Endodermal cell (in vitro differentiated cells): ENCODE measurements at regions not wholly inside any gene's neighbourhood (a gene's known extent, or its start where the extent isn't known, plus 50 kb on each side); places are given as distances from the start of the nearest gene placed in this dataset.
A peak's percentile ranks its signal among the peaks of the same experiment; 100 is the strongest.

Experiments used
- DNase-seq: peaks from one replicate; pipeline ENCODE4 v3.0.0-alpha.2; 2017
- H3K27ac ChIP-seq: 2 replicates; pipeline ENCODE4 v1.5.1; 2013; ENCODE audit warnings: mild to moderate bottlenecking, low read depth, low read length, moderate library complexity
- H3K27me3 ChIP-seq: 2 replicates; pipeline ENCODE4 v1.6.1; 2013; ENCODE audit warnings: mild to moderate bottlenecking, low read length, moderate library complexity; ENCODE audit not compliant: insufficient read depth, control insufficient read depth, poor library complexity, severe bottlenecking
- H3K36me3 ChIP-seq: 2 replicates; pipeline ENCODE4 v1.7.0; 2013; ENCODE audit warnings: mild to moderate bottlenecking, low read length, moderate library complexity; ENCODE audit not compliant: control insufficient read depth, insufficient read depth
- H3K4me1 ChIP-seq: one replicate; pipeline ENCODE4 v1.7.0; 2013; ENCODE audit warnings: low read length; ENCODE audit not compliant: control insufficient read depth, insufficient read depth
- H3K4me3 ChIP-seq: 2 replicates; pipeline ENCODE4 v1.5.1; 2013; ENCODE audit warnings: mild to moderate bottlenecking, low read length, moderate library complexity
- H3K9ac ChIP-seq: 2 replicates; pipeline ENCODE4 v1.6.1; 2013; ENCODE audit warnings: mild to moderate bottlenecking, low read length, moderate library complexity; ENCODE audit not compliant: poor library complexity, severe bottlenecking; ENCODE audit errors: extremely low read depth
- H3K9me3 ChIP-seq: 2 replicates; pipeline ENCODE4 v1.6.1; 2013; ENCODE audit warnings: mild to moderate bottlenecking, low read length, moderate library complexity; ENCODE audit not compliant: control insufficient read depth
- H3K27ac Mint-ChIP-seq: 2 replicates; pipeline ENCODE4 v1.8.0; 2020; ENCODE audit warnings: mixed read lengths
- H3K27me3 Mint-ChIP-seq: 2 replicates; pipeline ENCODE4 v1.8.0; 2021; ENCODE audit warnings: mild to moderate bottlenecking, mixed read lengths; ENCODE audit not compliant: insufficient read depth
- H3K36me3 Mint-ChIP-seq: 2 replicates; pipeline ENCODE4 v1.8.0; 2020; ENCODE audit warnings: low read depth, mixed read lengths
- H3K4me1 Mint-ChIP-seq: 2 replicates; pipeline ENCODE4 v1.8.0; 2020; ENCODE audit warnings: mixed read lengths
- H3K4me3 Mint-ChIP-seq: 2 replicates; pipeline ENCODE4 v1.8.0; 2020; ENCODE audit warnings: mild to moderate bottlenecking, moderate library complexity, mixed read lengths
- H3K9me3 Mint-ChIP-seq: 2 replicates; pipeline ENCODE4 v1.8.0; 2020; ENCODE audit warnings: mild to moderate bottlenecking, mixed read lengths
- CTCF ChIP-seq: fragments of 200-600 bp; sonication (generic); conservative IDR thresholded peaks from 2 replicates; pipeline ENCODE4 v1.5.0; 2021; ENCODE audit warnings: antibody characterized with exemption, mild to moderate bottlenecking
- WGBS, 2 experiments: methylation state at CpG; one replicate each; pipeline versions ENCODE4 v1.1.5 to v1.1.7; 2013; ENCODE audit warnings: missing lambda C conversion rate in 2 of 2, mixed read lengths in 1 of 2; ENCODE audit not compliant: insufficient coverage in 1 of 2, insufficient read length in 1 of 2; 5-methylcytosine and 5-hydroxymethylcytosine counted together

- no peaks in the 10 kb centered on the region for H3K27me3 ChIP-seq
- H3K9me3 ChIP-seq, result no peaks in the 10 kb centered on the region
- DNase-seq, result peak; percentile 59
- no peaks in the 10 kb centered on the region for H3K4me1 ChIP-seq
- no peak overlapping the region for H3K4me3 ChIP-seq
- no peak overlapping the region for H3K4me3 Mint-ChIP-seq
- no peaks in the 10 kb centered on the region for H3K36me3 Mint-ChIP-seq
- no peak overlapping the region for H3K27ac Mint-ChIP-seq
- no peak overlapping the region for H3K27ac ChIP-seq
- H3K9me3 Mint-ChIP-seq, result peaks cover 8% of the 10 kb centered on the region
- H3K9ac ChIP-seq, result no peak overlapping the region
- H3K36me3 ChIP-seq, result no peaks in the 10 kb centered on the region
- H3K27me3 Mint-ChIP-seq, result peaks cover 1% of the 10 kb centered on the region
- WGBS, 2 experiments, result 58 to 63% methylated on average over 3 to 4 of the region's 4 CpGs
- H3K4me1 Mint-ChIP-seq, result peaks cover 5% of the 10 kb centered on the region
- no peak for TF ChIP-seq CTCF
Measured at GRCh38 chr5:54821445-54822323, 163.7 kb downstream of the ESM1 start.

- Histone ChIP-seq H3K4me1 (no peaks in the 10 kb centered on the region), H3K27me3 (no peaks in the 10 kb centered on the region), H3K36me3 (no peaks in the 10 kb centered on the region), H3K9ac (no peak overlapping the region), H3K9me3 (no peaks in the 10 kb centered on the region), H3K4me3 (no peak overlapping the region), H3K27ac (no peak overlapping the region)
- Mint-ChIP-seq H3K4me3 (no peak overlapping the region), H3K27ac (no peak overlapping the region), H3K4me1 (peaks cover 5% of the 10 kb centered on the region), H3K36me3 (no peaks in the 10 kb centered on the region), H3K27me3 (peaks cover 3% of the 10 kb centered on the region), H3K9me3 (peaks cover 15% of the 10 kb centered on the region)
- no peak for TF ChIP-seq CTCF
- WGBS, 2 experiments, result 90 to 92% methylated on average over 3 of the region's 3 CpGs
- no peak for DNase-seq
Measured at GRCh38 chr5:54820346-54821134, 164.9 kb downstream of the ESM1 start.

DNA sequence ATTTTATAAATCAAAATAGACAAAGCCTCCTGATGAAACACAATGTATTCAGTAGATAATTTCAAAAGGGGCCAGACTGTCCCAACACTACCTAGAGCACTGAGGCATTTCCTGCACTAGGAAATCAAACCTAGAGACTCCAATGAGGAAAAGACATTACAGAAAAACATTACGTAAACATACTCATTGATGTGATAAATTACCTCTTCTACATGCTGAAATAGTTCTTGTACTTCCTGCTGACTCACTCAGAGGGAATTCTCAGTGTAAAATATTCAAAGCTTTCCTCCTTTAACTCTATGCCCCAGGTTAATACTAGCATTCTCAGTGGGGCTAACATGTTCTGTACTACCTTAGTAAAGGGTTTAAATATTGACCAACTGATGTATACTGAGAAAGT, 178.0 kb downstream of the ESM1 start:
- H3K36me3 Mint-ChIP-seq, result peaks cover 4% of the 10 kb centered on the region
- no peak overlapping the region for H3K4me3 Mint-ChIP-seq
- Histone ChIP-seq H3K27ac (no peak overlapping the region), H3K4me3 (no peak overlapping the region), H3K4me1 (no peaks in the 10 kb centered on the region), H3K27me3 (no peaks in the 10 kb centered on the region), H3K36me3 (no peaks in the 10 kb centered on the region), H3K9ac (no peak overlapping the region), H3K9me3 (peaks cover 14% of the 10 kb centered on the region)
- H3K4me1 Mint-ChIP-seq, result no peaks in the 10 kb centered on the region
- peaks cover 44% of the 10 kb centered on the region for H3K9me3 Mint-ChIP-seq
- no peaks in the 10 kb centered on the region for H3K27me3 Mint-ChIP-seq
- WGBS, 2 experiments, result 86 to 100% methylated on average over 1 of the region's 1 CpG
- no peak for TF ChIP-seq CTCF
- H3K27ac Mint-ChIP-seq, result no peak overlapping the region
- no peak for DNase-seq
